ENCODE measurements at regions not wholly inside any gene's neighbourhood (a gene's known extent, or its start where the extent isn't known, plus 50 kb on each side); places are given as distances from the start of the nearest gene placed in this dataset.

- no peak for TF ChIP-seq CEBPB (IDR thresholded peaks at IDR 0.05; ENCODE audit: borderline replicate concordance in 1 of 2, low read depth in 2 of 2, low read length in 2 of 2)
- TF ChIP-seq POLR2AphosphoS5 (IDR thresholded peaks at IDR 0.05; ENCODE audit: low read length): no peak
- TF ChIP-seq EZH2 (IDR thresholded peaks at IDR 0.05; ENCODE audit: borderline replicate concordance, control insufficient read depth, low read depth, low read length): no peak
- TF ChIP-seq RFX5 (IDR thresholded peaks at IDR 0.05; ENCODE audit: low read depth, low read length): no peak
These were observed 278.0 kb upstream of the GRIA1 start for GRCh38 chr5:153212471-153212870.
